ENCODE measurements at regions not wholly inside any gene's neighbourhood (a gene's known extent, or its start where the extent isn't known, plus 50 kb on each side); places are given as distances from the start of the nearest gene placed in this dataset.

DNA sequence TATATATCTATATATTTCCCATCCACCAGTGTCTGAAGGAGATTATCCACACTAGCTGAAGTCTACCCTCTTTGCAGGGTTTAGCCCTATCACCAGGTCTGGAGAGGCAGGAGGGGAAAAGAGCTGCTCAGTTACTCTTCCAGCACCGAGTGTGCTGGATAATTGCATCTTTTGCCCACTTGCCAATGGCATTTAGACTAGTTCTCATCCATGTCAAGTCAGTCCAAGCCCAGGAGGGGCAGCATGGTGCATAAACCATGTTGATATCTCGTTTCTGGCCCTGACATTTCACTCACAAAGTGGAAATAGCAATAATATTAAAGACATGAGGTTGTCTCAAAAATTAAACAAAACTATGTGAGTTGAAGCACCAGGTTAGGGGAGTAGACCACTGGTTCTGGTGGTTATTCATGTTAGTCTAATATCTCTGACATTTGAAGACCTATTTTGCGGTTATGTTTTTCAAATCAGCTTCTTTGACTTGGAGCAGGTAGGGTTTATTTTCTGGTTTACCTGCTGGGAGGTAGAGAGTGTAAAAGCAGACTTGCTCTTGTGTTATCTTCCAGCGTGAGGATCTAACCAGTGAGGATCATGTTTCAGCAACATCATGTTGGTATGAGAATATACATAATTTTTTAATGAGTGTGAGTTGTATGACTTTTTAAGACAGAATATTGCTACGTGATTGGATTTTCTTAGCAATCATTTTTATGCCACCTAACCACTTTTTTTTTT, 273.2 kb upstream of the KIRREL3 start:
- DNase-seq: no peak

DNA sequence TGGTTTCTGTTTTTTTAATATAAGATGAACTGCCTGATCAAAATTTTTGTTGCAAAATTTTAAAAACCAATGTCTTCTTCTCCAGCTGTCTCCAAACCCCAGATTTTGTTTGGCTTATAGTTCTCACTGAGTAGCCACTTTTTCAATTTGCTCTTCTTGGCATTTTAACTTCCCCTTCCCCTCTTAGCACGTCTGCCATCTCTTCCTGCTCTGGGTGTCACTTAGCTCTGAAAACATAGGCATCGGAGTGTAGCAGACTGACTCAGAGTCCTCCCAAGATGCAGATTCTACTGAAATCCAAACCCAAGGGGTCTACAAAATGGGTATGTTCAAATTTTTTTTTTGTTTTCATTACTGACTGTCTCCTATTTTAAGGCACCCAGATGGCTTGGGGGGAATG, 270.3 kb upstream of the KIRREL3 start:
- no peak for DNase-seq

DNA sequence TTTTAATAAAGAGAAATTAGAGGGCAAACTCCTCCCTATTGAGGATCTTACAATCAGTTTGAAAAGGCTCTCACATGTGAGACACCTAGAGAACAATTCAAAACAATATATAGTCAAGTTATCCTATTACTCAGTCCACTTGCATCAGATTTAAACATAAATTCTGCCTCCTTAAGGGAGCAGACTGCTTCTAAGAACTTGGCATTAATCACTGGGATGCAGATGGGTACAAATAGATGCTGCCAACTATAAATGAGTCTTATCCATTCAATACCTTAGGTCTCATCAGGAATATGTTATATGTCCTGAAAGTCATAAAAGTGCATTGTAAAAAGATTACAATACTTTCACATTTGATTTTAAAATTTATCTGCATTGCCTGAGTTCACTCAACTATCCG, 269.3 kb upstream of the KIRREL3 start:
- no peak for DNase-seq

DNA sequence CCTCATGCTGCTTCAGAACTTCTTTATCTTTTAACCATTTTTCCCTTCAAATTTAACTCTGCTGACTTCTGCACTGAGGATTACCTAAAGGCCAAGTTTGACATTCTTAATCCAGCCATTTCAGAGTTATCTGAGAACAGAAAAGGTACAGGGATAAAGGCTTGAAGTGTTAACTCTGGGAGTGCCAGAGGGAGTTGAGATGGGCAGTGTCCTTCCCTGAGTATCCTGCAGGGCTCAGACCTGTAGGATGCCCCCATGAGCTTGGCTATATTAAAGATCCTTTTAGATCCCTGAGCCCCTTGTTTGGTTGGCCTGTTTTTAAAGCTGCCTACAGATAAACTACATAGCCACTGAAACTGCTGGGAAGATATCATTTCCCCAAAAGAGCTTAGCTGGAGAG, 268.4 kb upstream of the KIRREL3 start:
- no peak for DNase-seq

DNA sequence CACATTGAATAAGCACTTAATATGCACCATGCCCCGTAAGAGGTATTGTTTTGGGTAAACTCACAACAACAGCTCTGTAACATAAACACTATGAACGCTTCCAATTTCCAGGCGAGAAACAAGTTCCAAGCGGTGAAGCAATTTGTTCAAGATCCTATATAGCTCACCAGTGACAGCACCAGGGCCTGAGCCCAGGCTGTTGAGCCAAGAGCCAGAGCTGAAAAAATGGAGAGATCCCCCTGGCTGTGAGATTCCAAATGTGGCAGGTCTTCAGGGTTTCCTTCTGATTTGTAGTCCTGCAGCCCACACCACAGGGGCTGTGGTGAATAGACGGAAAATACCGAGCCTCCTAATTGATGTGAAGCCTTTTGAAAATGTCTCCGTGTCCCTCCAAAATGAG, 268.0 kb upstream of the KIRREL3 start:
- no peak for DNase-seq

DNA sequence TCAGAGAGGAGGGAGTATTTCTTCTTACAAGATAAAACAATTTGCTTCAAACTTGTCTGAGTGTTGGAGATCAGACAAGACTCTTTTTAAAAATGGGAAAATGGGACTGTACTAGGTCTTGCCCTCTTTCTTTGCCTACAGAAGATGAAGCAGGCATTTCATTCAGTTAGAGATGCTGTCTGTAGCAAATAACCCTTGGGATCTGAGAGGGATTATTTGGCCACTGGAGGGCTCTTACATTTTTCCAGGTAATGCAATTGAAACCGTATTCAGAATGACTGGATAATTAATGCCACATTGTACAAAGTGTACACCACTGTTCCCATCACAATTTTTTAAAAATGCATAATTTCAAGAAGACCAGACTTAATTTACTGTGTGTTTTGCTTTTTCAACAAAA, 258.5 kb upstream of the KIRREL3 start:
- DNase-seq: no peak

DNA sequence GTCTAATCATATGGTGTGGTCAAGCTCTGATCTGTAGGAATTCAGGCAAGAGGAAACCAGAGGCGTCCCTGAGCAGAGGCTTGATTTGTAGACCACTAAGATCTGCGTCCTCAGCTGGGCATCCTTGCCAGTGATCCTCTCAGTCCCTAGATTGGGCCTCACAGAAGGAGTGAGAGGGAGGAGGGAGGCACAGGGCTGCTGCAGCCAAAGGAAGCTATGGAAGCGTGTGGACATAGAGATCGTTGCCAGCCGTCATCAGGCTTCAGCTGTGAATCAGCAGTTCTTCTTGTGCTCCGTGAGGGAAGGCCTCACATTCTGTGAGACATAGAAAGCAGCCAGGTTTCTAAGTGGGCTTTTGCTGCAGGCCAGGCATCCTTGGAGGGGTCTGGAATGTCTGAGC, 254.6 kb upstream of the KIRREL3 start:
- no peak for DNase-seq

DNA sequence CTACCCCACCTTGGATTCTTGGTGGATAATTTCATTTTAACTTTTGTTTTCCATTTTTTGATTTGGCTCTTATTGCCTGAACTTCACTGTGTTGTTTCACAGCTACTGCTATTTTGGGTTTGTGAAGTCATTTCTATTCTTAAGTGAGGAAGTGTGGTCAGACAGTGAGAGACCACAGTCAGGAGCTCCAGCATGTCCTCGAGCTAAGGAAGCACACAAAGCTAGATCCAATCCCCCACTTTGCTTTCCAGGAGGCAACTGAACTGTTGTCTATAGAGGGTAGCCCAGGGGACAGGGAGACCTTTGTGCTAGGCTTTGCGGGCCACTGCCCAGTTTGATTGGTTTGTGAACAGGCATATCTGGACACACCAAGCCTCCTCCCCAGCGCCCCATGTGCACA, 251.8 kb upstream of the KIRREL3 start:
- no peak for DNase-seq

DNA sequence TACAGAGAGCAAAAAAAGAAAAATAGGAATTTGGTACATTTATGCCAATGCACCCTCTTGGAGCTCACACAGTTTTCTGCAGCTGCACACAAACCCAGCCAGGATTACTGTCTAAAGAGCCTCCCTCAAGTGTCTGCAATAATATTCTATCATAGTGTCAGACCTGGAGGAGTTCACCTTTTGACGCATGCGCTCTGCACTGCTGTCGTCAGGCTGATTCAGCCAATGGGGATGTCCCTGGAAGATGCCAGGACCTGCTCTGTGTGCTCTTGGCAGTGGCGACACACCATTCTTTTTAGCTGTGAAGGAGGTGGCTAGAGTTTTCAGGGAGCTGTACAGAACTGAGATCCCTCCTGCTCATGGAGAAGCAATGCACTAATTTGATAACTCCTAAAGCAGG, 249.0 kb upstream of the KIRREL3 start:
- no peak for DNase-seq

DNA sequence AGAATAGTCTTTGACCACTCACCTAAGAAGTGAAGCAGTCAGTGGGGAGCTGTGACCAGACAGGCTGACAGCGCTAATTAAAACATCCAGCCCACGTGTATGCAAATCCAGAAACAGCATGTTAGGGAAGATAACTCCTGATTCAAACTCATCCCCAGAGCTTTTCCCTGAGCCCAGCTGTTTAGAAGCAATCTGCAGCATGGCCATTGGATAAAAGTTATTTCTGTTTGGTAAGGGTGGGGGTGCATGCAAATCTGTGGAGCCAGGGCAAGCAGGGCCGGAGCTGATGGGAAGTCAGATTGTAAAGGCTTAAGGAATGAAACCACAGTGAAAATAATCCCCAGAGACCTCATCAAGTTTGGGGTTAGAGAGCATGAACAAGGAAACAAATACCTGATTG, 247.9 kb upstream of the KIRREL3 start:
- no peak for DNase-seq

DNA sequence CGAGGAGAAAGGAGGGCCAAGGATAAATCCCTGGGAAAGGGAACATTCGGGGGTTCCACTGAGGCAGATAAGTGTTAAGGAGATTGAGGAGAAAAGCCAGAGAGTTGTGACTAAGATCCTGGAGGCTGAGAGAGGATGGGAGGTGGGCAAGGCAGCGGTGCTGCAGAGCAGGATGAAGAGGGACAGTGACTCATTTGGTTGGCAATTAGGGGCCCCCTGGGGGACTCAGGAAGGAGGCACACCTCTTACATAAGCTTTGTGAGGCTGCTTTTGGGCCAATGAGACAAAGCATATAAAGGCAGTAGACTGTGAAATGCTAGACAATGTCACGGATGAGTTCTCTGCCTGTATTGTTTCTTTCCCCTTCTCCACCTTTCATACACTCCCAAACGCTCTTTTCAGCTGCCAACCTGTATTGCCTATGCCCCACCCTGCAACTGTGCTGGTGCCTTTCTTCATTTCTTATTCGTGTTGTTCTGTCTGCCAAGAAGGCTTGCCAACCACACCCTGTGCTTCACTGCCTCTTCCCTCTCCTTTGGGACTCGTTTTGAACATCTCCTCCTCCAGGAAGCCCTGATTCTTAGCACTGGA, 246.8 kb upstream of the KIRREL3 start:
- DNase-seq: no peak

DNA sequence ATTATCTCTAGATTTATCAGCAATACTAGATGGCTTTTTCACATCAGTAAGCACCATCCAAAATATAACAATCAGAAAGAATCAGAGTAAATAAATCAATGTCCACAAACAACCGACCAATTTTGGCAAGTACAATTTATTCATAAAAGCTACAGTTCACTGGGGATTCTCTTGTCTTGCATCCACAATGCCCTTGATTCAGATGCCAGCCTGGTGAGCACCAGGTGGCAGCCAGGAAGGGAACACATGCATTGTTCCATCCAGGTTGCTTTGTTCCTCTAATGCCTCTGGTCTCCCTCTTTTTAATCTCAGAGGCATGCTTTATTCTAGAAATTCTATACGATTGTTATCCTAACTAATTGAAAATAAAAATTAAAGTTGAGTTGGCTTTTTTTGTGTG, 242.1 kb upstream of the KIRREL3 start:
- DNase-seq: no peak

DNA sequence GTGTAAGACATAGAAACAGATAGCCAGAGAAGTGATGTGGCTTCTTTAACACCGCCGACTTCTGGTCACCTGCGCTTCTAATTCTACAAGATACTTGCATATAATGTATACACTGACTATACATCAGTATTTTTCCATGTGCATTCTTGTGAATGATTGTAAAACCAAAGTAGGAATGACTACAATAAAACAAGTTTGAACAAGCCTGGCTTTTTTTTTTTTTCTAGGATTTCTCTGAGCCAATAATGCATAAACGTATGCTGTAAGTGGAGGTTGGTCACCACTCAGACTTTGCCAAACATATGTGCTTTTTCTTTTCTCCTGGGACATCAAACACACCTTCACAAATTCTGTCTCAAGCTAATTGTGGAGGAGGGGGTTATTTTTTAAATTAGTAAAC, 237.8 kb upstream of the KIRREL3 start:
- no peak for DNase-seq

DNA sequence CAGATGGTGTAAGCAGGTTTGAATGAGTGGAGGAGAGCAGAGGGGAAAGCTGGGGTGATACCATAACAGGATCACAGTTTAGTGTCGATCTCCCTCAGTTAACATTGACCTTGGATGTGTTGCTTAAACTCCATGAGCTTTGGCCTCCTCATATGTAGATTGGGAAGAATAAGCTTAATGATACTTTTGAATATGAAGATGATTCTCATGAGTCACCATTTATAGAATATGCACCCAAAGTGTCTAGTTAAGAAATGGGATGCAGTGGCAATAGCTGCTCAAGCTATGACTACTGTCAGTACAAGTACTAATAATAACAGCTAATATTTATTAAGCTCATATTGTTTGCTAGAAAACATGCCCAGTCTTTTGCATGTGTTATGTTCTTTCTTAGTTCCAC, 236.2 kb upstream of the KIRREL3 start:
- no peak for DNase-seq

DNA sequence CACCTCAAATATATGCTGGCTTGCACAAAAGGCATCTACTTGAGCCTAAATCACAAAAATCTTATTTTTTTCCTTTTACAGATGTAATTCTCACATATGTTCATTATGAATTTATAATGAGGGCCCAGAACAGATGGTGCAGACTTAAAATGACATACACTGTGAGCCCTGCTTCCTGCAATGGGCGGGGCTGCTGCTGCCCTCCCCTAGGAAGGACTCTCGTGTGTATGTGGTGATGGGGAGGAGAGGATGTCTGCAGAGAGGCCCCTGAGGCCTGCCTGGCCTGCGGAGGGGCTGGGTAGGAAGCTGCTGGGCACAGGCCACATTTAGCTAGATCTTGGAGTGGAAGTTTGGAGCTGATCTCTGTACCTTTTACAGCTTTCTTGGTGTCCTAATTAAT, 233.4 kb upstream of the KIRREL3 start:
- DNase-seq: no peak

DNA sequence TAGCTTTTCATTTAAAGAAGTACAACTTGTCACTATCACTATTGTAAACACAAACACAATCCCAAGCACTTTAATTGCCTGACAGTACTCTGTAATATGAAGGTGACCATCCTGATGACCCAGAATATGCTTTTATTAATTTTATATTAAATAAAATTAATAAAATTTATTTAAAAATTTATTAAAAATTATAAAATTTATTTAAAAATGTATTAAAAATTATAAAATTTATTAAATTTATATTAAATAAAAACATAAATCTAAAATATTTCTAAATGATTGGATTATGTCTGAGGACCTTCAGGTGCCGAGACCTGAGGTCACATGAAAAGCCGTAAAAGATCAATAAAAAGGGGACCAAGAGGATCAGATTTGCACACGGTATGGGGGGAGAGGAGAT, 229.8 kb upstream of the KIRREL3 start:
- DNase-seq: no peak

DNA sequence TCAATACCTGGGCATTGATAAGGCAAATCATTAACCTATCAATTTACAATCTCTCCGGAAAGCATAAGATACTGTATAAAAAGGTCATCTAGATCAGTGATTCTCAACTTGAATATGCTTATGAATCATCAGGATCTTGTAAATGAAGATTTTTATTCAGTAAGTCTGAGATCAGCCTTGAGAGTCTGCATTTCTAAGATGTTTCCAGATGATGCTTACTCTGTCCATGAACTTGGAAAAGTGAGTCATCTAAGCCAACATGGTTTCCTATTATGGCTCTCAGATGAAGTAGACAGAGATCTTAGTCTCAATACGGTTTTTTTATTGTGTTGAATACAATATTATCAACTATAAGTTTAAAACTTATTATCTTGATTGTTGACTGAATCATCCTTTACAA, 226.4 kb upstream of the KIRREL3 start:
- no peak for DNase-seq

DNA sequence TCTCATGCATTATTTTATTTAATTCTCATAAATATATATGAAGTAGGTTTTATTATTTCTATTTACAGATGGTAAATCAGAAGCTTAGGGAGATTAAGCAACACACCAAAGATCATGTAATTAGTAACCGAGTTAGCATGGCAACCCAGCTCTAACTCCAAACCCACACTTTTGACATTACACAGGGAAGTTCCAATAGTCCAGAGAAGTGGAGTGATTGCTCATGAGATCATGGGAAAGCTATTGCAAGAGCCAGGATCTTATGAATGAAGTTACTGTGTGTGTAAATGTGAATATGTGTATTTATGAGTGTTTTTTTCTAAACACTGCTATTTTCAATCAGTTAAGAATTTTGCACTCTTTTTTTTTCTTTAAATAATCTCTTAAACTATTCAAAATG, 225.8 kb upstream of the KIRREL3 start:
- no peak for DNase-seq

DNA sequence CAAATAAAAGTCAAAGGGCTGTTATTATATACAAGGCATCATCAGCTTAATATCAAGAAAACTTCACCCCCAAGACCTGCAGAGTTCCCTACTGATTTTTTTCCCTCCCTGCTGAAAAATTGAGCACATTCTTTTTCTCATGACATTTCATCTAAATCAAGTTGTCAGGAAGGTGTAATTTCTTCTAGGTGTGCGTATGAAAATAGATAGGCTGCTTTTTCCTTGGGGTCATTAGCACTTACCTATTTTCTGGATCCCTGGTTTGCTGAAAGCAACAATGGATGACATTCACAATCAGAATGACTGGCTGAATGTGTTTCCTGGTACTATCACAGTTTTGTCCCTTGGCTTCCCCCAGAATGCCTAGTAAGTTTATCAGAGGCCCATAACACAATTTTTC, 225.0 kb upstream of the KIRREL3 start:
- DNase-seq: no peak

DNA sequence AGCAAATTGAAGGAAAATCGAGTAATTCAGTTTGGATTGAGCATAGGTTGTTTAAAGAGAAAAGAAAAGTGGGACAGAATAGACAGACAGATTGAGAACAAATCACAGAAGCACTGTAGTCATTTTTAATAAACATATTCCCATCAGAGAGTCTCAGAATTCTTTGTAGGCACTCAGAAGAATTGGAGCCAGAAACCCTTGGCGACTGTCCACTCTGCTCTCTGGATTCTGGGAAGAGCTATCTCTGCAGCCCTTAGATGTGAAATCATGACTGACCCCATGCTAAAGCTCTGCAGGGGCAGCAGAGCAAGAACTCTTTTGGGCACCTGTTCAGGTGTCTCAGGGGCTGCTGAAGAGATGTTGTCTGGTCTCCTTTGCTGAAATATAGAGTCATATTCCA, 223.7 kb upstream of the KIRREL3 start:
- no peak for DNase-seq

DNA sequence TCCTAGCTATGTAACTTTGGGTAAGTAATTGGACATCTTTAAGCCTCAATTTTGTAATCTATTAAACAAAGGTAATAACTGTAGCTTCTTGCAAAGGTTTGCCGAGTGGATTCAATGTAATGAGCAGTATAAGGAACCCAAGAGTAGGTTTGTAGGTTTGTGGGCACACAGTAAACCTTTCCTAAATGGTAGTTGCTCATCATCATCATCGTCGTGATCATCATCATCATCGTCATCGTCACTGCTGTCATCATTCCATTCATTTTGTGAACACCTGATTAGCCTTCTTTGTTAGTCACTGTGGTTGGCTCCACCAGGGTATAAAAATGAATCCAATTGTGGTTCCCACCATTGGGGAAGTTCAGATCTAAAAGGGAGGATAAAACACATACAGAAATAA, 223.1 kb upstream of the KIRREL3 start:
- no peak for DNase-seq

DNA sequence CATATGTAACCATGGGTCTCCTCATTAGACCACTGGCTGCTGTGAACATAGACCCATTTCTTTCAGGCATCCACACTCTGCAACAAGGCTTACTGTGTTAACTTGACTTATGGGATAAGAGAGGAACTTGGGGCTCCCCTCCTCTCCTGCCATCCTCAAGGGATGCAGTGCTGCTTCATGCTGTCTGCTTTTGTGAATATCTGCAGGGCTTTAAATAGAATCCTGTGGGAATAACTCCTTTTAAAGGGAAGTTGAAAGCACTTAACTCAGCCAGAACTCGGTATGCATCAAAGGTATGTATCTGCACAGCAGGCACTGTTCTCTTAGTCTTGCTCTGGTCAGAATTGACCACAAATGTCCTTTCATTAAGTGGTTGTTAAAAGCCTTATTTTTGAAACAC, 222.5 kb upstream of the KIRREL3 start:
- DNase-seq: no peak

DNA sequence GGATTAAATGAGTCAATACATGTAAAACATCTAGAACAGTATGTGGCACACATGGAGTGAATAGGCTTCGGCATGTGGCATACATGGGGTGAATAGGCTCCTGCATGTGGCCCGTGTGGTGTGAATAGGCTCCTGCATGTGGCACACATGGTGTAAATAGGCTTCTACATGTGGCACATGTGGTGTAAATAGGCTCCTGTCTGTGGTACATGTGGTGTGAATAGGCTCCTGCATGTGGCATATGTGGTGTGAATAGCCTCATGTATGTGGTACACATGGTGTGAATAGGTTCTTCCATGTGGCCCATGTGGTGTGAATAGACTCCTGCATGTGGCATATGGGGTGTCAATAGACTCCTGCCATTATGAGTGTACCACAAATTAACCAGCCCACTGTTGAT, 219.1 kb upstream of the KIRREL3 start:
- no peak for DNase-seq

DNA sequence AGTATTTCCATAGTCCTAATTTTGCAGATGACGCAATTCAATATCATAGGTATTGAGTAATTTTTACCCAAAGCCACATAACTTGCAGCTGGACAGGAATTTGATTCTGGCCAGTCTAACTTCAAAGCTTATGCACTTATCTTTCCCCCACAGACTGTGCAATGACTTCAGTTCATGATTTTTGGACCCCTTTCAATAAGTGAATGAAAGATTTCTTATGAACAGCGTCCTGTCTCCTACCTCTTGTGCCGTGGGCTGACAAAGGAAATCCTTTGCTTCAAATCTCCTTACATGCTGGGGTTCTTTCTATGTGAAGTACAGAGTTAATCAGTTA, 217.7 kb upstream of the KIRREL3 start:
- no peak for DNase-seq
